K562 (cell line): ENCODE measurements at regions not wholly inside any gene's neighbourhood (a gene's known extent, or its start where the extent isn't known, plus 50 kb on each side); places are given as distances from the start of the nearest gene placed in this dataset.

Experiments used
- ATAC-seq: fragments of 200-7000 bp; cut with Tn5 transposase; 3 replicates; pipeline ENCODE4 v1.9.1; 2020; ENCODE audit warnings: moderate library complexity
- BruUV-seq: library from RNA; stranded (reverse); fragments of 400-500 nt; replicated peaks from 2 replicates; lab custom pipeline; 2021; lab: Mats Ljungman, UMichigan
- CTCF ChIA-PET: fragments of 300-600 bp; formaldehyde crosslinking; extraction: SDS; loops from one replicate; lab custom pipeline; 2021; ENCODE audit warnings: low intra/inter-chr PET ratio; lab: Yijun Ruan, JAX
- POLR2A ChIA-PET: fragments of 300-600, 350-650 bp; sonication (Branson Sonifier 250); formaldehyde crosslinking; extraction: SDS; loops from one replicate; lab custom pipeline; 2021; ENCODE audit warnings: antibody characterized with exemption, inconsistent platforms; lab: Yijun Ruan, JAX
- DNase-seq, 4 experiments: peaks; one replicate each; pipeline versions ENCODE4 v3.0.0 to v3.0.0-alpha.2; 2011 to 2018; ENCODE audit warnings: low spot score in 3 of 4, mixed read lengths in 3 of 4; ENCODE audit errors: extremely low read depth in 1 of 4
- FAIRE-seq: peaks from 2 replicates; lab custom pipeline; 2011; peaks lifted over from hg19 to GRCh38; lab: Jason Lieb, UNC
- H2AFZ ChIP-seq: 2 replicates; pipeline ENCODE4 v1.6.0; 2011; ENCODE audit warnings: low read depth, low read length, control low read depth, inconsistent platforms
- H3K27ac ChIP-seq: fragments of 200-600 bp; 3 replicates; pipeline ENCODE4 v1.8.0; 2011; ENCODE audit warnings: low read depth, mild to moderate bottlenecking, control low read depth, inconsistent platforms, low read length, moderate library complexity, mixed read lengths; ENCODE audit errors: extremely low read depth
- H3K27me3 ChIP-seq, 2 experiments: fragments of 300-600 bp in 1 of 2; 2 replicates in 1 of 2; 3 replicates in 1 of 2; pipeline versions ENCODE4 v1.6.0 to v1.8.0; 2011; ENCODE audit warnings: inconsistent platforms in 2 of 2, low read length in 2 of 2, mild to moderate bottlenecking in 1 of 2, mixed read lengths in 1 of 2, moderate library complexity in 1 of 2; ENCODE audit not compliant: control insufficient read depth in 2 of 2, insufficient read depth in 2 of 2
- H3K36me3 ChIP-seq: fragments of 300-600 bp; 3 replicates; pipeline ENCODE4 v1.8.0; 2011; ENCODE audit warnings: mild to moderate bottlenecking, low read length, inconsistent platforms; ENCODE audit not compliant: control insufficient read depth, insufficient read depth
- H3K4me1 ChIP-seq, 2 experiments: fragments of 200-600 bp in 1 of 2; replicated peaks in 1 of 2; 2 replicates in 1 of 2; 3 replicates in 1 of 2; pipeline versions ENCODE4 v1.5.1 to v1.8.0; 2011; ENCODE audit warnings: inconsistent platforms in 2 of 2, low read length in 2 of 2, mild to moderate bottlenecking in 1 of 2, mixed read lengths in 1 of 2, moderate library complexity in 1 of 2; ENCODE audit not compliant: control insufficient read depth in 2 of 2, insufficient read depth in 2 of 2
- H3K4me2 ChIP-seq: 2 replicates; pipeline ENCODE4 v1.6.1; 2011; ENCODE audit warnings: low read length, control low read depth, inconsistent platforms, mixed read lengths; ENCODE audit not compliant: insufficient read depth
- H3K4me3 ChIP-seq: fragments of 200-600 bp; sonication (generic), shearing (Covaris generic); 2 replicates; pipeline ENCODE4 v1.5.1; 2016; ENCODE audit warnings: control low read depth, inconsistent platforms
- H3K79me2 ChIP-seq: fragments of 200-600 bp; 3 replicates; pipeline ENCODE4 v1.8.0; 2011; ENCODE audit warnings: low read length, inconsistent platforms; ENCODE audit not compliant: control insufficient read depth, insufficient read depth
- H3K9ac ChIP-seq, 2 experiments: 2 replicates each; pipeline versions ENCODE4 v1.6.0 to v1.6.1; 2011; ENCODE audit warnings: low read depth in 2 of 2, low read length in 2 of 2, control low read depth in 1 of 2, inconsistent platforms in 1 of 2, mild to moderate bottlenecking in 1 of 2, mixed read lengths in 1 of 2; ENCODE audit not compliant: insufficient read depth in 1 of 2
- H3K9me1 ChIP-seq: one replicate; pipeline ENCODE4 v1.6.0; 2011; ENCODE audit warnings: inconsistent platforms, mild to moderate bottlenecking, low read length, moderate library complexity; ENCODE audit not compliant: control insufficient read depth, insufficient read depth
- H3K9me3 ChIP-seq: replicated peaks from 2 replicates; pipeline ENCODE4 v1.5.1; 2011; ENCODE audit warnings: low read depth, low read length, inconsistent platforms; ENCODE audit not compliant: control insufficient read depth, insufficient read depth
- H4K20me1 ChIP-seq: replicated peaks from 2 replicates; pipeline ENCODE4 v1.6.1; 2011; ENCODE audit warnings: low read length, inconsistent platforms, mixed read lengths; ENCODE audit not compliant: control insufficient read depth, insufficient read depth
- EZH2 ChIP-seq: IDR thresholded peaks from 2 replicates; pipeline ENCODE4 v1.6.1; 2012; ENCODE audit warnings: low read depth, mild to moderate bottlenecking, inconsistent platforms, low read length, borderline replicate concordance
- GTF3C2 ChIP-seq: IDR thresholded peaks from 3 replicates; pipeline ENCODE4 v1.6.1; 2011; ENCODE audit warnings: borderline replicate concordance, mild to moderate bottlenecking, moderate library complexity; ENCODE audit not compliant: insufficient read length; ENCODE audit errors: extremely low read depth
- JUNB ChIP-seq: fragments of 450-650 bp; formaldehyde crosslinking; conservative IDR thresholded peaks from 2 replicates; pipeline ENCODE4 v1.4.0; 2020; ENCODE audit warnings: mild to moderate bottlenecking
- MAFF ChIP-seq: IDR thresholded peaks from 2 replicates; pipeline ENCODE4 v1.6.1; 2012; ENCODE audit warnings: low read length, improper control_type of control experiment
- MXI1 ChIP-seq: IDR thresholded peaks from 2 replicates; pipeline ENCODE4 v1.6.1; 2011; ENCODE audit warnings: low read depth, mild to moderate bottlenecking, improper control_type of control experiment, low read length
- PTBP1 ChIP-seq: fragments of 200-400 bp; formaldehyde crosslinking; IDR thresholded peaks from 2 replicates; pipeline ENCODE4 v1.6.1; 2017; ENCODE audit warnings: low read depth, low read length
- SOX6 ChIP-seq: fragments of 450-650 bp; IDR thresholded peaks from 2 replicates; pipeline ENCODE4 v1.6.1; 2014; ENCODE audit warnings: mild to moderate bottlenecking
- TRIM28 ChIP-seq: fragments of 450-650 bp; IDR thresholded peaks from 2 replicates; pipeline ENCODE4 v1.6.1; 2017
- ZFP30 ChIP-seq: fragments of 250-450 bp; sonication (Bioruptor Pico); IDR thresholded peaks from 2 replicates; pipeline ENCODE4 v1.8.0; 2022; ENCODE audit warnings: moderate library complexity, mild to moderate bottlenecking, inconsistent platforms, borderline replicate concordance
- ZNF436 ChIP-seq: fragments of 250-450, 450-650 bp; sonication (Bioruptor Pico); formaldehyde crosslinking; IDR thresholded peaks from 2 replicates; pipeline ENCODE4 v1.7.0; 2020; ENCODE audit warnings: mild to moderate bottlenecking
- ZNF518B ChIP-seq: fragments of 250-450 bp; sonication (Bioruptor Pico); IDR thresholded peaks from 2 replicates; pipeline ENCODE4 v1.5.0; 2021; ENCODE audit warnings: mild to moderate bottlenecking, moderate library complexity
- ZNF778 ChIP-seq: fragments of 450-650 bp; formaldehyde crosslinking; IDR thresholded peaks from 2 replicates; pipeline ENCODE4 v1.4.0; 2020; ENCODE audit warnings: mild to moderate bottlenecking, moderate library complexity
- WGBS: fragments of 100-300 bp; shearing (Covaris generic); methylation state at CpG from one replicate; pipeline ENCODE4 v1.1.6; 2016; ENCODE audit warnings: low coverage, mixed read lengths; ENCODE audit not compliant: insufficient coverage; ENCODE audit errors: missing lambda C conversion rate; 5-methylcytosine and 5-hydroxymethylcytosine counted together
- in situ Hi-C: fragments of 300-500 bp; cut with MboI; formaldehyde crosslinking; loops from 4 replicates; pipeline ENCODE4 v1.15.0; 2018; ENCODE audit warnings: inconsistent platforms, mixed read lengths
- intact Hi-C: fragments of 100-400 bp; cut with micrococcal nuclease; formaldehyde crosslinking; loops from 2 replicates; pipeline ENCODE4 v1.14.2; 2022

GRCh38 chr3:107106907-107107306 lies 270.3 kb upstream of the CCDC54 start (continued):
- no peak for TF ChIP-seq ZNF436

- ATAC-seq (no peak), FAIRE-seq (no peak), DNase-seq (no peak)
- H3K9ac ChIP-seq = no peak overlapping the region
- ChIA-PET POLR2A (no interaction called here), CTCF (no interaction called here)
- H3K36me3 ChIP-seq = no peaks in the 10 kb centered on the region
- TF ChIP-seq JUNB (CRISPR knock-in tag) = no peak
- TF ChIP-seq MXI1 = no peak
- TF ChIP-seq ZFP30 (CRISPR knock-in tag) = no peak
- no peak for TF ChIP-seq MAFF
- no peak for TF ChIP-seq PTBP1
- no peak for TF ChIP-seq ZNF778
- no peak for TF ChIP-seq EZH2
- TF ChIP-seq GTF3C2 = no peak
- no peak for TF ChIP-seq SOX6
- TF ChIP-seq TRIM28 = no peak
- no peak for TF ChIP-seq ZNF518B (CRISPR knock-in tag)
- H4K20me1 ChIP-seq = no peaks in the 10 kb centered on the region
- H2AFZ ChIP-seq = no peak overlapping the region
- no peaks in the 10 kb centered on the region for H3K79me2 ChIP-seq
- H3K27me3 ChIP-seq = no peaks in the 10 kb centered on the region
- intact Hi-C loops (no loop called here), in situ Hi-C loops (no loop called here)
- no peaks in the 10 kb centered on the region for H3K4me1 ChIP-seq
- H3K27ac ChIP-seq = no peak overlapping the region
- no peak overlapping the region for H3K4me2 ChIP-seq
- H3K9me3 ChIP-seq = no peaks in the 10 kb centered on the region
- H3K9me1 ChIP-seq = no peaks in the 10 kb centered on the region
- no peak overlapping the region for H3K4me3 ChIP-seq
- BruUV-seq = no TSS peak
- WGBS = 3% methylated on average over 3 of the region's 3 CpGs
These were observed 266.5 kb upstream of the CCDC54 start for GRCh38 chr3:107110596-107111305.
